GM12878 (cell line): ENCODE measurements at regions not wholly inside any gene's neighbourhood (a gene's known extent, or its start where the extent isn't known, plus 50 kb on each side); places are given as distances from the start of the nearest gene placed in this dataset.

Experiments
- ATAC-seq: fragments of 200-7000 bp; cut with Tn5 transposase; 3 replicates; pipeline ENCODE4 v1.9.1; 2020; ENCODE audit warnings: mild to moderate bottlenecking, moderate library complexity
- BruUV-seq: library from RNA; stranded (reverse); fragments of 400-500 nt; replicated peaks from 2 replicates; lab custom pipeline; 2021; lab: Mats Ljungman, UMichigan
- CTCF ChIA-PET: fragments of 300-600 bp; sonication (Branson Sonifier 250); formaldehyde crosslinking; extraction: SDS; loops from one replicate; lab custom pipeline; 2021; ENCODE audit warnings: inconsistent platforms; lab: Yijun Ruan, JAX
- POLR2A ChIA-PET: fragments of 350-600 bp; formaldehyde crosslinking; extraction: SDS; loops from one replicate; lab custom pipeline; 2021; ENCODE audit warnings: inconsistent platforms; lab: Charles Lee
- RAD21 ChIA-PET: fragments of 300-600 bp; sonication (Branson Sonifier 250); formaldehyde crosslinking; loops from one replicate; lab custom pipeline; 2023; ENCODE audit warnings: antibody characterized with exemption; ENCODE audit not compliant: unreplicated experiment; lab: Charles Lee
- SMC1A ChIA-PET: fragments of 300-600 bp; sonication (Branson Sonifier 250); formaldehyde crosslinking; loops from one replicate; lab custom pipeline; 2023; ENCODE audit not compliant: unreplicated experiment, uncharacterized antibody; lab: Charles Lee
- DNase-seq: peaks from one replicate; pipeline ENCODE4 v3.0.0-alpha.2; 2011; ENCODE audit warnings: low read depth, low spot score
- FAIRE-seq: peaks from 3 replicates; lab custom pipeline; 2011; peaks lifted over from hg19 to GRCh38; lab: Jason Lieb, UNC
- H2AFZ ChIP-seq: 2 replicates; pipeline ENCODE4 v1.6.0; 2011; ENCODE audit warnings: low read depth, low read length, control low read depth; ENCODE audit not compliant: control insufficient read depth
- H3K27ac ChIP-seq: 2 replicates; pipeline ENCODE4 v1.5.1; 2011; ENCODE audit warnings: control low read depth; ENCODE audit not compliant: control insufficient read depth, insufficient read depth
- H3K27me3 ChIP-seq, 2 experiments: replicated peaks in 1 of 2; 2 replicates each; pipeline versions ENCODE4 v1.6.0 to v1.6.1; 2011; ENCODE audit warnings: low read length in 1 of 2; ENCODE audit not compliant: control insufficient read depth in 2 of 2, insufficient read depth in 2 of 2
- H3K36me3 ChIP-seq, 2 experiments: 2 replicates each; pipeline ENCODE4 v1.5.1; 2011; ENCODE audit warnings: low read length in 1 of 2; ENCODE audit not compliant: control insufficient read depth in 2 of 2, insufficient read depth in 2 of 2
- H3K4me1 ChIP-seq: 2 replicates; pipeline ENCODE4 v1.6.1; 2011; ENCODE audit warnings: mild to moderate bottlenecking, low read length, moderate library complexity, mixed read lengths; ENCODE audit not compliant: control insufficient read depth, insufficient read depth
- H3K4me2 ChIP-seq: 2 replicates; pipeline ENCODE4 v1.6.0; 2011; ENCODE audit warnings: control low read depth; ENCODE audit not compliant: control insufficient read depth, insufficient read depth
- H3K4me3 ChIP-seq: fragments of 200-600 bp; sonication (generic); 2 replicates; pipeline ENCODE4 v1.5.1; 2016
- H3K79me2 ChIP-seq: 2 replicates; pipeline ENCODE4 v1.6.0; 2011; ENCODE audit warnings: low read length; ENCODE audit not compliant: control insufficient read depth, insufficient read depth
- H3K9ac ChIP-seq: 2 replicates; pipeline ENCODE4 v1.8.0; 2011; ENCODE audit warnings: low read length, control low read depth, mixed read lengths; ENCODE audit not compliant: control insufficient read depth, insufficient read depth
- H3K9me3 ChIP-seq: replicated peaks from 3 replicates; pipeline ENCODE4 v1.5.1; 2011; ENCODE audit warnings: mild to moderate bottlenecking, low read length; ENCODE audit not compliant: control insufficient read depth, insufficient read depth
- H4K20me1 ChIP-seq: 2 replicates; pipeline ENCODE4 v1.6.0; 2011; ENCODE audit not compliant: control insufficient read depth, insufficient read depth
- HCFC1 ChIP-seq: fragments of 150-350 bp; IDR thresholded peaks from 2 replicates; pipeline ENCODE4 v1.6.1; 2014; ENCODE audit warnings: low read length
- KLF5 ChIP-seq: fragments of 450-650 bp; IDR thresholded peaks from 2 replicates; pipeline ENCODE4 v1.6.1; 2014; ENCODE audit warnings: mild to moderate bottlenecking; ENCODE audit not compliant: partially characterized antibody
- NFYA ChIP-seq: IDR thresholded peaks from 2 replicates; pipeline ENCODE4 v1.6.1; 2011; ENCODE audit warnings: low read depth, mild to moderate bottlenecking, low read length, improper control_type of control experiment, borderline replicate concordance
- NRF1 ChIP-seq: conservative IDR thresholded peaks from 2 replicates; pipeline ENCODE4 v1.6.1; 2011; ENCODE audit warnings: mild to moderate bottlenecking, low read depth, low read length, improper control_type of control experiment
- PBX3 ChIP-seq: IDR thresholded peaks from 2 replicates; pipeline ENCODE4 v1.6.1; 2011; ENCODE audit warnings: mild to moderate bottlenecking, low read depth, low read length, moderate library complexity; ENCODE audit not compliant: insufficient replicate concordance
- SKIL ChIP-seq: fragments of 450-650 bp; IDR thresholded peaks from 2 replicates; pipeline ENCODE4 v1.6.1; 2017; ENCODE audit warnings: mild to moderate bottlenecking, low read depth, inconsistent platforms; ENCODE audit not compliant: poor library complexity, severe bottlenecking
- SRF ChIP-seq, 2 experiments: IDR thresholded peaks; 2 replicates each; pipeline ENCODE4 v1.6.1; 2011; ENCODE audit warnings: low read depth in 2 of 2, low read length in 2 of 2, mild to moderate bottlenecking in 1 of 2, moderate library complexity in 1 of 2
- ZNF207 ChIP-seq: fragments of 450-650 bp; IDR thresholded peaks from 2 replicates; pipeline ENCODE4 v1.6.1; 2014; ENCODE audit warnings: antibody characterized with exemption, mild to moderate bottlenecking, borderline replicate concordance
- WGBS: methylation state at CpG from one replicate; pipeline ENCODE4 v1.1.6; 2016; ENCODE audit warnings: low lambda C conversion rate; ENCODE audit not compliant: insufficient replicate concordance, insufficient coverage; ENCODE audit errors: missing lambda C conversion rate; 5-methylcytosine and 5-hydroxymethylcytosine counted together
- in situ Hi-C: fragments of 300-500 bp; cut with MboI; formaldehyde crosslinking; loops from 9 replicates; pipeline ENCODE4 v1.14.3; 2018; ENCODE audit warnings: mixed read lengths
- intact Hi-C: fragments of 100-400 bp; cut with micrococcal nuclease; formaldehyde crosslinking; loops from one replicate; pipeline ENCODE4 v1.14.2; 2022; ENCODE audit not compliant: unreplicated experiment

GRCh38 chr20:63132715-63133471 lies 83.0 kb downstream of the YTHDF1 start:
- Histone ChIP-seq H3K36me3 (no peaks in the 10 kb centered on the region), H4K20me1 (no peaks in the 10 kb centered on the region), H3K27ac (no peak overlapping the region), H3K4me1 (no peaks in the 10 kb centered on the region), H3K9me3 (no peaks in the 10 kb centered on the region), H3K9ac (no peak overlapping the region), H3K4me2 (no peak overlapping the region), H3K4me3 (no peak overlapping the region), H3K79me2 (no peaks in the 10 kb centered on the region), H2AFZ (no peak overlapping the region), H3K27me3 (no peaks in the 10 kb centered on the region; a peak in 2 of 4 replicates)
- ATAC-seq = no peak
- FAIRE-seq = no peak
- no peak for DNase-seq
- no peak for TF ChIP-seq KLF5
- no TSS peak for BruUV-seq
- WGBS = 66% methylated on average over 27 of the region's 29 CpGs
- intact Hi-C loops = no loop called here
- ChIA-PET RAD21 (no interaction called here), CTCF (no interaction called here), SMC1A (no interaction called here), POLR2A (no interaction called here)
- in situ Hi-C loops = no loop called here

GRCh38 chr20:63132131-63132714 lies 83.7 kb downstream of the YTHDF1 start:
- Histone ChIP-seq H3K4me1 (no peaks in the 10 kb centered on the region), H3K27ac (no peak overlapping the region), H3K9me3 (no peaks in the 10 kb centered on the region), H2AFZ (no peak overlapping the region), H3K27me3 (no peaks in the 10 kb centered on the region; a peak in 2 of 4 replicates), H4K20me1 (no peaks in the 10 kb centered on the region), H3K36me3 (no peaks in the 10 kb centered on the region), H3K4me2 (no peak overlapping the region), H3K9ac (no peak overlapping the region), H3K4me3 (no peak overlapping the region), H3K79me2 (no peaks in the 10 kb centered on the region)
- no TSS peak for BruUV-seq
- in situ Hi-C loops = no loop called here
- ChIA-PET SMC1A (no interaction called here), CTCF (no interaction called here), POLR2A (no interaction called here), RAD21 (no interaction called here)
- 52% methylated on average over 17 of the region's 17 CpGs for WGBS
- intact Hi-C loops = no loop called here
- ATAC-seq (no peak), DNase-seq (no peak), FAIRE-seq (no peak)
- no peak for TF ChIP-seq PBX3
- TF ChIP-seq SKIL = no peak
- TF ChIP-seq HCFC1 = no peak
- no peak for TF ChIP-seq ZNF207
- TF ChIP-seq NFYA = no peak
- no peak for TF ChIP-seq SRF (IDR thresholded peaks at IDR 0.05; ENCODE audit: low read depth in 2 of 2, low read length in 2 of 2)
- no peak for TF ChIP-seq NRF1
